Dedifferentiated amniotic fluid mesenchymal stem cell (primary cell): ENCODE measurements at regions not wholly inside any gene's neighbourhood (a gene's known extent, or its start where the extent isn't known, plus 50 kb on each side); places are given as distances from the start of the nearest gene placed in this dataset.

Source experiments
- DNase-seq: peaks from one replicate; pipeline ENCODE4 v3.0.0-alpha.2; 2016; ENCODE audit errors: extremely low spot score

DNA sequence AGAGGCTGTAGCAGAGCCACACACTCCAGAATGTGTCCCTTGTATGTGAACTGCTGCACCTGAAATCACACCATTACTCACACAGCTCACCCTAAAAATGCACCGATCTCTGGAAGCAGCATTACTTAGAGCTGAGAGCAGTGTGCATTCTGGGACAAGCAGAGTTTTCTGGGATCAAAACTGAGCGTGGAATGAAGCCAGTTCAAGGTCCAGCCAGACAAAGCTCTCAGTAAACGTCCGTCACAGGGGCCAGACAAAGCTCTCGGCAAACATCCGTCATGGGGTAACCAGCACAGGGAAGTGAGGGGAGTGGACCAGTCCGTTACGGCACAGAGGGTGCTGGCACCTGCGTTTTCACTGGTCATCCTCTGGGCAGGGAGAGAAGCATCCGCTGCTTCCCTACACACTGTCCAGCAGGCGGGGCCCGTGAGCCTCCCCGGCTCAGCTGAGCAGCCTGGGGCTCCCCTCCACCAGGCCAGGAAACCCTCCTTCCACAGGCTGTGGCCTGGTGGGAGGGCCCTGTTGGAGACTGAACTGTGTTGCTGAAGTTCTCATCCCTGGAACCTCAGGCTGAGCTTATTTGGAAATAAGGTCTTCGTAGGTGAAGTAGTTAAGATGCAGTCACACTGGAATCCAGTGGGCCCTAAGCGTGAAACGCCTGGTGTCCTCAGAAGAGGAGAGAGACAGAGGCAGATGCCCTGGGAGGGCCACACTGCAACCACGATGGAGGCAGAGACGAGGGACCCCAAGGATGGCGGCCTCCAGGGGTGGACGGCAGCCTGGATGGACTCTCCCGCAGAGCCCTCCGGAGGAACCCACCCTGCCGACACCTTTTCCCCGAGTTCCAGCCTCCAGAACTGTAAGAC lies 883.9 kb downstream of the BRD1 start:
- DNase-seq = no peak

DNA sequence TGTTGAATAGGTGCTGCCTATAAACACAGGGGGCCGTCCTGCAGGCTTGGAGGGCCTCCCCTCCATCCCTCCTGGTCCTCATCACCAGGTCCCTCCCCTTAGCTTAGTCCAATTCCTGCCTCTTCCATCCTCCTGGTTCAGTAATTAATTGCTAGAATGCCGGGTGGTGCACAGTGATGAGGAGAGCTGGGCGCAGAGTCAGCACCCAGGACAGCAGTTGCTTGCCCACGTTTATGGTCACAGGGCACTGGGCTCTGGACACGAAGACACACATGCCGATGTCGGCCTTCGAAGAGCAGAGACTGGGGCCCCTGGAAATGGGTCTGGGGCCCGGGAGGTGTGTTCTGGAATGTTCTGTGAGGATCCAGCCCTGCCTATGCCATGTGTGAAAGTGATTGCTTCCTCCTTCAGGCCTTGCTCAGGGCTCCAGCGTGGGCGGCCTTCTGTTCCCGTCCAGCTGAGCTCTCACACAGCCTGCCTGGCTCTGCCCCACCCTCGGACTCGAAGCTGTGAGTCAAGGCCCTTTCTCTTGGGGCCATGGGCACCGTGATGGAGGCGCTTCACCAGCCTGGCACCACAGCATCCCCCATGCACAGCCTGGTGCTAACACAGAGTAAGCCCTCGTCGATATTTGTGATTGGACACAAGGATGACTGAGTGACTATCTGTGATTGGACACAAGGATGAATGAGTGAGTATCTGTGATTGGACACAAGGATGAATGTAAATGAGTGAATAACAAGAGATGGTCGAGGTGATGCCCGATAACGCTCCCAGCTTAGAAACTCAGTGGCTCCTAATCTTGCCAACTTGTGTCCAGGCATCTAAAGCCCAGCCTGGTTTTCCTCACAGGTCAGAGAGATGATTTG lies 884.7 kb downstream of the BRD1 start:
- DNase-seq = no peak

DNA sequence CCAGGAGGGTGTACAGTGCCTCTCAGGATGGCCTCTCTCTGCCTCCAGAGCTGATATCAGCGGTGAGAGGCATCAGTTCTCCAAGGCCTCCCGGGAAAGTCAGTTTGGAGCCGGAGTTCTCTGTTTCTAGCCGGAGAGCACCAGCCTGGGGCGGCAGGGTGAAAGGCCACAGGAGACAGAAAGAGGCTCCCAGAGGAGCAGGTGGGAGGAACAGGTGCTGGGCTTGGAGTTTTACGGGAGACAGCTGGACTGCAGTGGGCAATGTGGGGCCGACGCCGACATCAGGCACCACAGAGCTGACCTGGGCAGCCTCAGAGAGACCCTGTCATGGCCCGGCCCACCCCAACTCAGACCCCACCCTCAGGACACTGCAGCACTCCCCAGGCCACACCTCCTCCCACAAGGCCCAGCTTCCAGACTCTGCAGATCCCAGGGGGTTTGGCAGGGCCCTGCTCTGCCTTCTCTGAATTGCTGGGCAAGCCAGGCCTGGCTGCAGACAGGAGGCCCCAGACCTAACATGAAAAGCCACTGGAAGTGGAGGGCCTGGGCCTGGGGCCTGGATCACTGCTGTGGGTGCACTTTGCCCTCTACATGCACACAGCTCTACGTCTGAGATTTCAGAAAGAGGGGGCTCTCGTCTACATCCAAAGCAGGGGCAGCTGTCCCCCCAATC lies 885.6 kb downstream of the BRD1 start:
- no peak for DNase-seq

DNA sequence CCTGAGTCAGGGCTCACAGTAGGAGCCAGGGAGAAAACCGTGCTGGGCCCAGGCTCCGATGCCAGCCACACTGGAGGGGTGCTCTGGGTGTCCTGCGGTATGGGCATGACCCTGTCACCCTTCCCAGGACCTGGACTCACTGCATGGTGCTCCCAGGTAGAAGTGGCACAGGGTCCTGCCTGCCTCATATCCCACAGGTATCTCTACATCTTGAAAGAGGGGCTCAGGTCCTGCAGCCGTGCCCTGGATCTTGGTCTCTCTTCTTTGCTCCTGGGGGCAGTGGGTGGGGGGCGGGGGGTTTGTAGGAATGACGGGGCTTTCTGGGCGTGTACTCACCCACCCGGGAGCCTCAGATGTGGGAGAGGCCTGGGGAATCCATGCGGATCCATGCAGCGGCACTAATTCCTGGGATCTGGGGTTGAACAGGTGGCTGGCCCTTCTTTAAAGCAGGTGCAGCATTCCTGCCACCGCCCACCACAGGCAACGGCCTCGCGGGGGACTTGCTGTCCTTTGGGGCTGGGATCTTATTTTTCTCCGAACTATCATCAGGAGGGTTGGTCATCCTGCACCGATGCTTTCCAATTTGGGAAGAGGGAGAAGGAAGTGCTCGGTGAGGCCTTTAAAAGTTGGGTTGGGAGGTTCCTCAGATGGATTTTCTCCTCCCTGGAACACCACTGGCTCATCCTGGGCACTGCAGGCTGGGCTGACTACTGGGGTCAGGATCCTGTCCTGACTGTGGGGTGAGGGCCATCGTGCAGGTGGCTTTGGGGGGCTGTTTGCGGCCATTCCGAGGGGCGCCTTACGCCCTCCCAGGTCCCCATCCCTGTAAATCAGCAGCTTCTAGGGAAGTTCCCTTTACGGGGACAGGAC lies 886.4 kb downstream of the BRD1 start:
- DNase-seq = no peak

DNA sequence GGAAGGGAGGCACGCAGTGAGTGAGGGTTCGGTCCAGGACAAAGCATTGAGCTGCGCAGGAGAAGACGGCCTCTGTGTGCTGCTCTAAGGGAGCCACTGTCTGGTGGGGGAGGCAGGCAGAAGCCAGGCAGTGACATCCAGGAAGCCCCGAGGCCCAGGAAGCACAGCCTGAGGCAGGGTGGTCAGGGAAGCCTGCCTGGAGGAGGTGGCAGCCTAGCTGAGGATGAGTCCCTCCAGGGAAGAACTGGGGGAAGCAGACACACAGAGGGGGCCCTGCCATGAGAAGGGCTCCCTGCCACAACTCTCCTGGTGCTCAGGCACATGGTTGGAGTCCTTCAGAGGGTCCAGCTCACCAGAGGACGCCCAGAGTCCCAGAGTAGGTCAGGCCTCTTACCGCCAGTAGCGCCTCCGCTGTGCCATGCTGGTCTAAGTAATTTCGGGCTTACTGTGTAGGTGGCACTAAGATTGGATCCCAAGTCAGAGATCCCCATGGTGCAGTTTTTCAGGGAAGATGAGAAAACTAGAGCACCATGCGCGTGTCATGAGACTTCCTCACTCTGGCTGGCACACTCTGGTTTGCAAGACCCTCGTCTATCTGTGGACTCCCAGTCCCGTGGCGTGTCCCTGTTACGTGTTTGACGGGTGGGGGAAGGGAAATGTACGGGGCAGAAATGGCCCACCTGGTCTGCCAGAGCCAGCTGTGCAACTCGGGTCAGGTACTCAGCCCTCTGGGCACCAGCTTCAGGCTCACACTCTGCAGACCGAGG lies 887.2 kb downstream of the BRD1 start:
- no peak for DNase-seq

DNA sequence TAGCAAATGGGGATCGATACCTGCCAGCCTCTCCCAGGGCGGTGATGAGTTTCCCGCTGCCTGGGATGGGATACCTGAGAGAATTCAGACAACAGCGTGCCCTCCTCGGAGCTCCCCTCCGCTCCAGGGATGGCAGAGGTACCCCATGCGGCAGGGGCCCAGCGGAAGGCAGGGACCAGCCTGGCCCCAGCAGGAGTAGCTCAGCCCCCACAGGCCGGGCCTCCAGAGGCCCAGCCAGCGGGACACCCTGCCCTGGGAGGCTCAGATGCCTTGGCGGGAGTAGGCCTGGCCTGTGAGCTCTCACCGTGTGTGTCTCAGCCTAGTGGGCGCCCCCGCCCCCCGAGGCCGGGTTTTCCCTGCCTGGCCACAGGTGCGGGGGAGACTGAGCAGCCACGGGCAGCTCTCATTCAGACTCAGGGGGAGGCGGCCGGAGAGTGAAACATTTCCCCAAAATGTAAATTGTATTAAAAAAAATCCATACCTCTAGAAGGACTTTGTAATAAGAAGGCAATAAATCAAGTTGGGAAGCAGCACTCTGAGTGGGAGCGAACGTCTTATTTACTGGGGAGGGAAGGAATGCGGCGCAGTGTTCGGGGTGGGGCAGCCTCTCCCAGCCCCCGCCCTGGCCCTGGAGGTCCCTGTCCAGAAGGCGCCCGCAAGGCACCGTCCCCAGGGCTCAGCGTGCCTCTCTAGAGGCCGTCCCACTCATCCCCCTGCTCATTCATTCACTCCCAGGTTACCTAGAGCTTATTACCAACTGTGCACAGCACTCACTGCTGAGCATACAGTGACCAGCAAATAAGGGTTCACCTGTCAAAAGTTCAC lies 888.0 kb downstream of the BRD1 start:
- no peak for DNase-seq

DNA sequence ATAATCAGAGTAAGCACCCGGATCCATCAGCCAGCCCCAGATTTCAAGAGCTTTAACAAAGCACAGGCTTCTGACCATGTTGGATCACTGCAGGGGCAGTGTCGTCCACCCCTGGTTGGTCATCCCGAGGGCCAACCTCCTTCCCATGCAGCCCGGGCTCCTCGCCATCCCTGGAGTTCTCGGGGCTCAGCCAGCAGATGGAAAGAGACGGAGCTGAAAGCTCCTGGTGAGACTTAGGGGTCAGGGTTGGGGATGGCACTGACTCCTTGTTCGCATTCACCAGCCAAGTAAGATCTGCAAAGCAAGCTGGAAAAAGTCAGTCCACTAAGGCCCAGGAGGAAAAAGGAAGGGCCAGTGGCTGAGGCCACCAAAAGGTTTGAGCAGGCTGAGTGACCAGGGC lies 888.9 kb downstream of the BRD1 start:
- DNase-seq = no peak

DNA sequence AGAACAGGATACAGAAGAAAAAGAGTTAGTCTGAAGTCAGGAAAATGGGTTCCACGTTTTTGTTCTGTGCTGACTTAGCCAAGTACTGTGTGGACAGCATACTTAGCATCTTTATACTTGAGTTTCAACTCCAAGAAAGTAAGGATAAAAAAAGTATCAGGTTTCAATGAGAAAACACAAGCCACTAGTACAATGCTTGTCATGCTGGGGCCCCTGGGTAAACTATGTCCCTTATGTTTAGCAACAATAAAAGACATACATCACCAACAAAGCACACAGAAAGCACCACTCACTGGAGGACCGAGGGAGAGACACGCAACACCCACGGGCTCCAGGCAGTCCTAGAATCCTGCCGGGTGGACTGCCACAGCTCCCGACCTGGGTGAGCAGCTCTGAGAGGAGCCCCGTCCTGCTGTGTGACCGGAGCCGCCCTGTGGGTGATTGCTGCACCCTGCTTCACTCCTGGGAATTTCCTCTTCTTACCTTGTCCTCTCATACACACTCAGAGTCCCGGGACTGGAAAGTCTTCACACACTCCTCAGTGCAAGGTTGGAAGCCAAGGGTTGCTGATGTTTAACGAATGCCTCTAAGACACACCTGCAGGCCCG lies 890.5 kb downstream of the BRD1 start:
- no peak for DNase-seq

DNA sequence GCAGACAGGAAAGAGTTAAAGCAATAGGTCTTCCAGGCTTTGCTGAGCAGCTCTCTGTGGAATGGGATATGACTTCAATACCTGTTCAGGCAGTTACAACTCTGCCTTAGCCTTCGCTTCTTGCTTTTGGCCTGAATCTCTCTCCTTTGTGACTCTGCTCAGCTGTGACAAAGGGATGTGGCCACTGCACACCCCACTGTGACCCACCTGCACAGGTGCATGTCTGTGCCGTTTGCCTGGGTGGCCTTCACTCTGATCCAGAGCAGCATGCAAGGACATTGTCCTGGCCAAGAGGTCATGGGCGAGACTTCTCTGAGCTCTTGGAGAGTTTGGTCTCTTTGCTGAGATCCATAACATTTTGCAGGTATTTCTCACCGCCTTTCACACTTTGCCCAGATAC lies 891.3 kb downstream of the BRD1 start:
- no peak for DNase-seq

DNA sequence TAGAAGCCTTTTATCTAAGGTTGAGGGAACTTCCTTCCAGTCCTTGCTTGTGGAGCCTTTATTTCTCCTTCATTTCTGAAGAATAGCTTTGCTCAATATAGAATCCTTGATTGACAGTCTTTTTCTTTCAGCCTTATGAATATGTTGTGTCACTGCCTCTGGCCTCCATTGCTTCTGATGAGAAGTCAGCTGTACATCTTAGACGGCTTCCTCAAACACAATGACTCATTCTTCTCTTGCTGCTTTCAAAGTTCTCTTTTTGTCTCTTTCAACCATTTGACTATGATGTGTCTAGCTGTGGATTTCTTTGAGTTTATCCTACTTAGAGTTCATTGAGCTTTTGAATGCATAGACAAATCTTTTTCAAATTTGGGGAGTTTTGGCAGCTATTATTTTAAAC lies 893.2 kb downstream of the BRD1 start:
- DNase-seq = no peak

DNA sequence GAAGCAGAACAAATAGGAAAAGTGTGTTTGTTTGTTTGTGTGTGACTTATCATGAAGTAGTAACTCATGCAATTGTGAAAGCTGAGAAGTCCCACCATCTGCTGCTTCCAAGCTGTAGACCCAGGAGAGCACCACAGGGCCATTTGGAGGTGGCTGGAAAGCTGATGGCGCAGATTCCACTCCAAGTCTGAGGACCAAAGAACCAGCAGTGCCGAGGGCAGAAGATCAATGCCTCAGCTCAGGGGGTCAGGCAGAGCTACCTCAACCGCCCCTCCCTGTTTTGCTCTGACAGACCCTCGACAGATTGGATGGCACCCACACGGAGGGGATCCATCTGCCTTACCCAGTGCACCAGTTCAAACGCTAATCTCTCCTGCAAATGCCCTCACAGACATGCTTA lies 896.2 kb downstream of the BRD1 start:
- DNase-seq = no peak

DNA sequence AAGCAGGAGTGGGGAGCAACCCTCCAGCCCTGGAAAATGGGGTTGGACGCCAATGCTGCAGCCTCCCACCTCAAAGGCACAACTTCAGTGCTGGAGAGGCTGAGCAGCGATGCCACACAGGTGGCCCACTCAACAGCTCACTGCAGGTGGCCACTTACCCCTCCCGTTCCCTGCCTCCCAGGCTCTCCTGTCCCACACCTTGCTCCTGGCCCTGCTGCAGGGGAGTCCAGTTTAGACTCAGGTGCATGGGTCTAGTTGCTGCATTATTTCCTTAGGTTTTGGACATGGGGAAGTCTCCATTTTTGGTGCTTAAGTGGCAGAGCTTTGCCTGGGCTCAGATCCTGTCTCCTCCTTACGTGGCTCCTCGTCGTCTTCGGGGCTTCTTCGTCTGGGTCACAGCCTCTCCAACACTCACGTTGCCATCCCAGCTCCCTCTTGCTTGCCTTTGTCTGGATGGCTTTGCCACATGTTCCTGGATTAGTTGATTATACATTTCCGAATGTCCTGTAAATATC lies 898.3 kb downstream of the BRD1 start:
- DNase-seq = no peak

DNA sequence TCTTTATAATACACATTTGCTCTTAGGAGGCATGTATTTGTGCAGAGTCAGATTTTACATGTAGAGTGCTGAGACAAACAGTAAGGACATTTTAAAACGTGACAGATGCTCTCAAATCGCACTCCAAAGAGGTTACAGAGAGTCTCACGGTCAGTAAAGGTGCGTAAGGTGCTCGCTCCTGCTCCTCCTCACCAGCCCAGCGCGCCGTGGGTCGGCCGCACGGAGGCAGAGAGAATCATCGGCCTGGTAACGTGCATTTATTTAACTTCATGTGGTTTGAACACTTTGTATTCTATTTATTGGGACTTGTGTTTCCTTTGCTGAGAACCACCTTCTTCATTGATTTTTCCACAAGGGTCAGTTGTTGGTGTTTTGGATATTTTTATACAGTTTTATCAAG lies 900.1 kb downstream of the BRD1 start:
- no peak for DNase-seq

DNA sequence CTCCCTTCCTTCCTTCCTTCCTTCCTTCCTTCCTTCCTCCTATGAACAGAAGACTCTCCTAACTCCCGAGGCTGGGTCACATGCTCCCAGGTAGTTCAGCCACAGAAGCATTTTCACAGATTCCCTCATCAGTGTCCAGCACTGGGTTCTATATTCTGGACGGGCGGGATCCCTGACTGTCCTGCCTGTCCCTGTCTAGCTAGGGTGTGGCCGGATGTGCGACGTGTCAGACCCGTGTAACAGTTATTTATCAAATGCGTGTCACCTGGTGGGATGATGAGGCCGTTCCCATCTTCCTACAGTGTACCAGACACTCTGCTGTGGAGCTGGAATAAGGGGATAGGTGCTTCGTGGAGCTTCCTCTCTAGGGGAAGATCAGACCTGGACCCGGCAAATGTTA lies 901.0 kb downstream of the BRD1 start:
- no peak for DNase-seq

DNA sequence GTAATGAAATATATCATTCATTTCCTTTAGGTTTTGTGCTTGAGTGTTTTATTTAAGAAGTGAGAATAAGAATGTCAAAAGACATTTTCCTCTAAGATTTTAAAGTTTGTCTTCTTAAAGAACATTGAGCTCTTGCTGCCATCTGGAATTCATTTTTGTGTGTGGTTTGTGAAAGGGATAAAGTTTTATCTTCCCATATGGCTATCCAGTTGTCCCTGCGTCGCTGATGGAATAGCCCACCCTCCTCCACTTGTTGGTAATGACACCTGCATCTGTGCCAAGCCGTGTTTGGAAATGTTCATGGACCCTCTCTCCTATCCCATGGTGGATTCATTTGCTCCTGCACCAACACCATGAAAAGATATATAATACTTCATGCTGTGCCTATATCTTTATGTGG lies 901.5 kb downstream of the BRD1 start:
- DNase-seq = no peak

DNA sequence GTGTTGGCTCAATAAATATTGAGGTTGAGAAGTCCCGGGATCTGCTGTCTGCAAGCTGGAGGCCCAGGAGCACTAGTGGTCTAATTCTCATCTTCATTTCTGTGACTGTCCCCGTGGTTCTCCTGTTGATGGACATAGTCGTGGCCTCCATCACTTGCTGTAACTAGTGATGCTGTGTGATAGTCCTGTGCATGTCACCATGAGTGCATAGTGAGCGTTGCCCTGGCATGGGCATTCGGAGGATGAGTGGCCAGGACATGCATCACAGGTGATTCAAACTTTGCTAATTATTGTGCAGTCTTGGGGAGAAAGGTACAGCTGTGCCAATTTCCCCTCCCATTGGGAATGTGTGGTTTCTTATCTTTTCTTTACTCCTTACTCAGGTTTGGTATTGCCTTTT lies 902.2 kb downstream of the BRD1 start:
- DNase-seq = no peak

DNA sequence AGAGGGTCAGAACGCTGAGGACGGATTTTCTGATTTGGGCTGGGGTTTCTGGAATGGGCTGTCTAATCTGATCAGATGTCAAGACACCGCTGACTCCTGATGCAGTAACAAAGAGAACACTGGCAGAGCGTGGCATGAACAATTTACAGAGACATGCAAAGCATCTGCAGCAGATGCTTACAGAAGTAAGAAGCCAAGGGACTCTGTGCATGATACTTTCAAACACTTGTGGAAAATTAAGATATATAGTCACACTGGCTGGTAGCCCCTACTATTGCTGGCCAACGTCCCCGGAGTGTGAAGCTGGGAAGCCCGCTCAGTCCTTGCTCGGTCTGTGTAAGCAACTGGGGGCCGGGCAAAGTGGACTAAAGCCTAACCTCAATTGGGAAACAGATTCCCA lies 903.7 kb downstream of the BRD1 start:
- no peak for DNase-seq

DNA sequence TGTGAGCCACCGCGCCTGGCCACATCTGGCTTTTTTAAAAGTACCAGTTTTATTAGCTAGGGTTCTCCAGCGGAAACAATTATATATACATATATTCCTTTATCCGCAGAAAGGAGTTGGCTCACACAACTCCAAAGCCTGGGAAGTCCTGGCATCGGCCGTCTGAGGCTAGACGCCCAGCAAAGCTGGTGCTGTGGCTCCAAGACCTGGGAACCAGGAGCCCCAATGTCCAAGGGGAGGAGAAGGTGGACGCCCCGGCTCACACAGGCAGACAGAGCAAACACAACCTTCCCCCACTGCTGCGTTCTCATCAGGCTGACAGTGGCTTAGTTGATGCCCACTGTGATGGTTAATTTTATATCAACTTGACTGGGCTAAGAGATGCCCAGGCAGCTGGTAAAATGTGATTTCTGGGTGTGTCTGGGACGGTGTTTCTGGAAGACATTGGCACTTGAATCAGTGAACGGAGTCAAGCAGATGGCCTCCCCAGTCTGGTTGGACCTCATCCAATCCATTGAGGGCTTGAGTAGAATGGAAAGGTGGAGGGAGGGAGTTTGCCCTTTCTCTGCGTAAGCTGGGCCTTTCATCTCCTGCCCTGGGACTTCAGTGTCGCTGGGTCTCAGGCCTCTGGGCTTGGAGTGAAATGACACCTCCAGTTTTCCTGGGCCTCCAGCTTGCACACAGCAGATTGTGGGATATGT lies 904.4 kb downstream of the BRD1 start:
- no peak for DNase-seq
